Endometrial microvascular endothelial cells (primary cell): ENCODE measurements at regions not wholly inside any gene's neighbourhood (a gene's known extent, or its start where the extent isn't known, plus 50 kb on each side); places are given as distances from the start of the nearest gene placed in this dataset.

ENCODE experiments used
- in situ Hi-C: cut with HindIII; loops from 2 replicates; pipeline ENCODE4 v1.10.0; 2017; ENCODE audit warnings: low sequenced_read_pairs, low pct_unique_long_range_greater_than_20kb; ENCODE audit errors: inconsistent ontology term

DNA sequence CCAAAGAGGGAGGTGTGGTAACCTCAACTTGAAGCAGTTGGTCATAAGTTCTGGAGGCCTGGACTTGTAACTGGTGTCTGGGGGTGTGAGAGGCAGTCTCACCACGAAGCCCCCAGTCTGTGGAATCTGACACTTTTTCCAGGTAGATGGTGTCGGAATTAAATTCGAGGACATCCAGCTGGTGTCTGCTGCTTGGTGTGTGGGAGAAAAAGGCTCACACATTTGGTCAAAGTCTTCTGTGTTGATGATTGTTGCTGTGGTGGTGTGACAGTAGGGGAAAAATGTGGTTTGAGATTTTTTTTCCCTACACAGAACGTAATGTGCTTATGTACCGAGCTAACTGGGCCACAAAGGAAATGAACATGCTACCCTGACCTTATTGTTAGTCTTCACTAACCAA lies 251.9 kb downstream of the MAT2B start:
- in situ Hi-C loops, result no loop called here

DNA sequence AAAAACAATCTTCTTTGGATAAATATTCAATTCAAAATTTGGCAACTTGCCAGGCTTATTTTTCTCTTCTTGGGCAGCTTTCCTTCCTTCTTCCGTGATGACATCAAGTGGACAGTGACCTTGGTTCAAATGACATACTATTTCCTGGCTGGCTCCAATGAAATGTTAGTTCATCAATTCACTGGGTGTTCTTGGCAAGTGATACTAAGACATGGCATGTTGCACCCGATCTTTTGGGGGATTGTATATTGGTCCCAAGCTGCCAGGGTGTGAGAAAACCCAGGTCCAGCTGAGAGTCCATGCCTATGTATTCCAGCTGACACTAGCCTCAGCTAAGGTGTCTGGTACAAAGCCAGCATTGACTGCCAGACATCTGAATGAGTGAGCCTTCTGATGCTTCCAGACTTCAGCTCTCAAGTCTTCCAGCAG lies 252.9 kb downstream of the MAT2B start:
- in situ Hi-C loops, result no loop called here

DNA sequence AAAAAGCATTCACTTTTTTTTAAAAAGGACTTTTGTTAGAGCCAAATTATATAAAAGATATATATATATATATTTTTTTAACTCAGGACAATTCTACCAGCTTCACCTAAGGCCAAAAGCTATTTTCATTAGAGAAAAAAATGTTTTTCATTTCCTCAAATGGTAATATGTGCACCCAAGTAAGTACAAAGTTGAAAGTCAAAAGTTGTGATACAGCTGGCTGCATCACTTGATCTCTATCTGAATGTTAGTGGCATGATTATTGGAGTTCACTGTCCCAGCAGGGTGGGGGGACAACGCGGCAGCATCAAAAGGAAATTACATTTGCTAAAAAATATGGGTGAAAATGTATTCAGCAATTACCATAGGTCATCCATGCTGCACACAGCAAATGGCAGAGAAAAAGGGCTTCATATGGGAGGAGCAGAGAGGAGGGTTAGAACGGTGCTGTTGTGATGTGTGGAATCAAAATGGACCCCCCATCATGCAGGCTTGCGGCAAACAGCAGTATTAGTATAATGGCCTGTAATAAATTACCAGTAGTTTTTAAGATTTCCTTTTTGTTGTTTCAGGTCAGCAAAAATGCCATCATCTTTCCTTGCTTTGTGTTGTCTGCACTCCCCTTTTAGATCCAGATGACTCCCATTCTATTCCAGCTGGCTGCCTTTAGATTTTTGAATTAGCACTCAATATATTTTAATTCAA lies 253.7 kb downstream of the MAT2B start:
- in situ Hi-C loops, result no loop called here

DNA sequence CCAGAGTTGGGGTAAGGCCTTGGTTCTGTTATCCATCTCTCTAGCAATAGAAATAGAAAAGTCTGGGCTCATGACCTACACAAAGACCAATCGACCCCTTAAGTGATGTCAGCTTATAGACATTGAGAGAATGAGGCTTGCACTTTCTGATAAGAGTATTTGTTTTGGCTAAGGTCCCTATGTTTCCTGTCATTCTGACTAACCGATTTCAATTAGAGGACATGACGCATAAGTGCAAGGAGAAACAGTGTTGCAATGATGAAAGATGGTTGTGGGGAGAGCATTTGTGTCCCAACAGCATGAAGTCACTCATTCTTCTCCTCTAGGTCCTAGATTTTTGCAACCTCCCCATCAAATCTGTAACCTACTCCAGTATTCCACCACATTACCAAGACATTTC lies 255.1 kb downstream of the MAT2B start:
- in situ Hi-C loops, result no loop called here

DNA sequence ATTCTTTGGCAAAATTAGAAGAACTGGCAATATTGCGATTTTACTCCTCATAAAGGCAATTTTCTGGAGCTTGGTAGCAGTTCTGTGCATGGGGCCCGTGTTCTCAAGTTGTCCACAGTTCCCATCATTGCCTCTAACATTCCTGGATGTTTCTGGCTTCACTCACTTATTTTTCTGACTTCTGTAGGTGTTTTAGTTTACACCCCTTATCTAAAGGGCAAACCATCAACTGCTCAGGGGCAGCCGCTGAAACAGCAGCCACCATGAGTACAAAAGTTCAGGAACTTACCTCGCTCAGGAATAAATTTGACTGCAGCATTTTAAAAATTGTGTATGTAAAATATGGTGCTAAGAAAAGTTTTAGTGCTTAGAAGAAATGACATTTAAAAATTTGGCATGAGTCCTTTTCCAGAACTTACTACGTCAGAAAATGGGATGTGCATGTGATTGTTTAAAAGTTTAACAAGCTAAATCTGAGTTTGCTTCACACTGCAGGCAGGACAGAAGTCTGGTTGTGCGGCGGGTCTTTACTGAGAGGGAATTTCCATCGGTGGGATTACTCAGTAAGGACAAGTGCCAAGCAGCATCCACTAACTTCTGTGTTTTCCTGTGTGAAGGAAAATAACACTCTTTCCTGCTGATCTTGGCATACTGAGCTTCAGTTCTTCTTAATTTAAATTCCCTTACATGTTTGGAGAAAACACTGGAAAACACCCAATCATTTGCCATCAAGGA lies 261.7 kb downstream of the MAT2B start:
- in situ Hi-C loops, result no loop called here

DNA sequence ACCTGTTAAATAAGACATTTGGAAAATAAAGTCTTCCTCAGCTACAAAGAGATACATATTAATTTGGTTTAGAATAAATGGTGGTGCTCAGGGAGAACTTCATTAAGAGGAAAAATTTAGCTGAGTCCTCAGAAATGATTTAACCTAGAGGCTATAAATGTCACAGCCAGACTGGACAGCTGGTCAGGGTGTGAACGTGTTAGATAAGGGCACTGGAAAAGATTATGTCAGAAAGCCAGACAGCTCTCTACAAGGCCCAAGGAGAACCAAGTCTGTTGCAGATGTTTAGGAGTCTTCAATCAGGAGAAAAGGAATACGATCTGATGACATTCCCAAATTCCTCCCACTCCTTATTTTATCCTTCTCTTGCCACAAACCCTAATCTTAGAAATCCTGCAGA lies 265.2 kb downstream of the MAT2B start:
- in situ Hi-C loops, result no loop called here

DNA sequence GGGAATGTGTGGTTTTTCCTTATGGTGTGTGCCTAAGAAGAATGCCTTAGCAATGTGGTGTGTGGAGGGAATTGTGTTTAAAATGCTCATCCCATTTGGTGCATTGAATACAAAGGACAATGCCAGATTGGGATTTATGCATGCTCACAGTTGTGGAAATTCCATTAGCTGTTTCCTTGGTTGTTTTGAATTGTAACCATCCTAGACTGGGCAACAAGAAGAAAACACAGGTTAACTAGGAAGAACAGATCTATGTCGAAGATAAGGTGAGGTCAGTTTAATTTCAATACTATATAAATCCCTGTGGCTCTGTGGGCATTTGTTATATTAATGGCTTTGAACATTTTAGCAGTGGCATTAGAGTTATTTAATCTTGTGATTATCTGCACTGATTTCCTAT lies 266.8 kb downstream of the MAT2B start:
- in situ Hi-C loops, result no loop called here

DNA sequence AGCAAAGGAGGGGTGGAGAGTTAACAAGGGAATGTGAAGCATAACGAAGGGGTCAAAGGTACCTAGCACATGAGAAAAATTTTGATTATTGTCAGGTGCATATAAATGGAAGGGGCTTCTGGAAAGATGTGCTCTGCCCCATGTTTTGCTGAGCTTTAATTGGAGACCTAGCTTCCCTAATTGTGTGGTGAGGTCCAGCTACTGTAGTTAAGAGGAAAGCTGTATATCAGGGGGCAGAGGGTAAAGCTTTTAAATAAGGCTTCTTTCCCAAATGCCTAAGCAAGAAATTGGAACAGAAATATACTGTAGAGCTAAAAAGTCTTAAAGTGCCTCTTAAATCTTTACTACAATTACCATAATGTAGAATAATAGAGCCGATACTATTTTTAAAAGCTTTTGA lies 267.2 kb downstream of the MAT2B start:
- in situ Hi-C loops, result no loop called here

DNA sequence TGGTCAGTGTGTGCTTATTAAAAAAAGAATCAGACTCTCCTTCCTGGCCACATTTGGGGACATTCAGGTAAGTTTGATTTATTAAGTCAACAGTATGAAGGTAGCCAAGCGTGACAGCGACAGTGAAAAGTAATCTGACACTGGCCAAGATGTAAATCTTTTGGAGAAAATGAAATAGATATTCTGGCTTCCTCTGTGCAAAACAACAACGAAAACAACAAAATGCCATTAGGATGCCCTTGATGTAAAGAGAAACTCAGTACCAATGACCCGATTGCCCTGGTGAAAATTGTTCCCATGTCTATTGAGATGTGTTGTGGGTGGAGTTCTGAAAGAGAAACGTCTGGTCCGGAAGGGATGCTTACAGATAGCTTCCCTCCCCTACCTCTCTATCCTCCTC lies 267.8 kb downstream of the MAT2B start:
- in situ Hi-C loops, result no loop called here

DNA sequence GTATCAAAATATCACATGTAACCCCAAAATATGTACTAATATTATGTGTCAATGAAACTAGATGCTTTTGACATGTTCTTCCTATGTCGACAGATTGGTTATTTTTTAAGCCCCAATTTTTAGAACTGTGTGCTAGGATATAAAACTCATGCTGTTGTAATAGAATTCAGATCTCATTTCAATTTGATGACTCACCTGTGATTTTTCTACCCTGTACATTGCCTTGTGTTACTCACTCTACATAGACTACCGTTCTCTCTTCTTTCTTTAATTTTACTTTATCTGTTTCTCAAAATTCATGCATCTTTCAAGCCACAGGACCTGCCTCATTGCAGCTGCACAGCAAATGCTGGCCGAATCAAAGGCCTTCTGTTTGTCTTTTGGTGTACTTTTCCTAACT lies 284.5 kb downstream of the MAT2B start:
- in situ Hi-C loops, result no loop called here

DNA sequence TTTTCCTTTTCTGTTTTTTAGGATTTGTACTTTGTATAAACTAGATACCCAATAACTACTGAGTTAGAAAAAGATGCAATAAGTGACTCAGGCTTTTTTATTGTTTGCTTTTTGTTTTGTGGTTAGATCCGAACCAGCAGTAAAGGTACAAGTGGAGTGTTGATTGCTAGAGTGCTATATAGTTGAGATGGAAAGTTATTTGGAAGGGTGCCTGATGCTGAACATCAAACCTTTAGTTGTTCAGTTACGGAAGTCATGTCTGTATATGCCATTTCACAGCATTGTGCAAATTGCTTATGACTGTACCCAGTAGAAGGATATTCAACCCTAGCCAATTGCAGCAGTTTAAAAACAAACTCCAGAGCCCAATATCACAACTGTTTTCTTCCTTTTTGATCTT lies 285.1 kb downstream of the MAT2B start:
- in situ Hi-C loops, result no loop called here

DNA sequence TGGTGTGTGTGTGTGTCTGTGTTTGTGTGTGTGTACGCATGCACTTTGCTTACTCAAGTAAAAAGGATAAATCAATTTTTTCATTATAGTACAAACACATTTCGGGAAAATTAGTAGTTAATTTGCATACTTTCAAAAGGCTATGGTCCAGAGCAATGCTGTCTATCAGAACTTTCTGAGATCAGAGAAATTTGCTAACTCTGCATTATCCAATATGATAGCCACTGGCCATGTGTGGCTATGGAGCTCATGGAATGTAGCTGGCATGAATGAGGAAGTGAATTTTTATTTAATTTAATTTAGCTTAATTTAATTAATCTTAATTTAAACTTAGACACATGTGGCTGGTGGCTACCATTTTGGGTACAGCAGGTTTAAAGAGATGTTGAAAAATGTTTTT lies 289.6 kb downstream of the MAT2B start:
- in situ Hi-C loops, result no loop called here

DNA sequence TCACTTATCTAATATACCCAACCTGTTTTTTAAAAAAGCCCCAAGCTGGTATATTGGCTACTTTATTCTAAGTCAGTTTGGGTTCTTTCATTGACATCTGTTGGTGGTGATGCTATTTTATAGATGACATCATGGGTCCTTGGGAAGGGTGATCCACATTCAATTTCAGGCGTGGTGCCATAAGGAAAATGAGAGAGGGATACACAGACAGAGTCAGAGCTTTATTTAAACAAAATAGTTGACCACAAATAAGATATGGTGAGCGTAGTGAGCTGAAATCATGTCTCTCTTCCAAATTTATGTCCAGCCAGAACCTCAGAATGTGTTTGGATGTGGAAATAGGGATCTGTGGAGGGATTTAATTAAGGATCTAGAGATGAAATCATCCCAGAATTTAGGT lies 302.4 kb downstream of the MAT2B start:
- in situ Hi-C loops, result no loop called here

DNA sequence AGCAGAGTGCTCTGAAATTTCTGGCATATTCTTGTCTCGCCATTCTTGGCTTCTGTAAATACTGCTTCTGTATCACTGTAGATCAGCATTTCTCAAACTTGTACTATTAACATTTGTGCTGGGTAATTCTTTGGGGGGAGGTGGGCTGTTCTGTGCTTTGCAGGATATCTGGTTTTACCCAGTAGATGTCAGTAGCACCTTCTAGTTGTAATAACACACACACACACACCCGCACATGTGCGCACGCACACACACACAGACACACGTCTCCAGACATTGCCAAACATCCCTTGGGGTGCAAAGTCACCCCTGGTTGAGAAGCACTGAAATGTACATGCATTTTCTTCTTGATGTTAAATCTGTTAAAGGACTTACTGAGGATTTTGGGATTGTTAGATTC lies 304.1 kb downstream of the MAT2B start:
- in situ Hi-C loops, result no loop called here

DNA sequence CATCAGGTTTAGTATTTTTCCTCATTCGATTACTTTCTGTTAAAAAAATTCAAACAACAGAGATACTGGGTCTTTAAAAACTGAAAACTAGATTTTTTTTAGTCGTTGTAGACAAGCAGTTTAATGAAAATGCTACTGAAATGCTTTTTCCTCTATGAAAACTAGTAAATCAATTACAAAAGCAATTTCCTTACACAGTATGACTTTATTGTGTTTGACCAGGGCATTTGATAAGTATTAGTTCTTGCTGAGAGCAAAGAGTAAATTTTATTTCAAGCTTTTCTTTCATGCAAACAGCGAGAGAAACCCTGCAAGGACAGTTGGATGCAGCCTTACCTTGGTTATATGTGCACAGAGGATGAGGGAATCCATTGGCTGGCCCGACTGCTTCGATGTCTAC lies 308.5 kb downstream of the MAT2B start:
- in situ Hi-C loops, result no loop called here

DNA sequence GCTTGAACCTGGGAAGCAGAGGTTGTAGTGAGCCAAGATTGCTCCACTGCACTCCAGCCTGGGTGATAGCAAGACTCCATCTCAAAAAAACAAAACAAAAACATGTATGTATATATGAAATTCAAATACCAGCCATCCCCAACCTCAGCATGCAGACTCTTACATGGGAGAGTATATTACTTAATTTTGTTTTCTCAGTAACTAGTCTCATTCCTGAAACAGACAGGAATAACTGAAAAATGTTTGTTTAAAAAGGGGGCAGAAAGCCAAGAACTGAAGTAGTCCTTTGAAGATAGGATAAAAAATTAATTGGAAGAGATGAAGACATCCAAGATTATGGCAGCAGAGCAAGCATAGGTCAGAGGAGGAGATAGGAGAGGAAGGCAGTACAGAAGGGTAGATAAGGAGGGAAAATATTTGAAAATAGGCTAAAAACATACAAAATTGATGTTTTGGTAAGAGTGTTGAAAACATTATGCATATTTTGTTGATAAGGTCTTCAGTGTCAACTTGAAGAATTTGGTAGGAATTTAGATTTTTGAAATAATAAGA lies 309.9 kb downstream of the MAT2B start:
- in situ Hi-C loops, result no loop called here

DNA sequence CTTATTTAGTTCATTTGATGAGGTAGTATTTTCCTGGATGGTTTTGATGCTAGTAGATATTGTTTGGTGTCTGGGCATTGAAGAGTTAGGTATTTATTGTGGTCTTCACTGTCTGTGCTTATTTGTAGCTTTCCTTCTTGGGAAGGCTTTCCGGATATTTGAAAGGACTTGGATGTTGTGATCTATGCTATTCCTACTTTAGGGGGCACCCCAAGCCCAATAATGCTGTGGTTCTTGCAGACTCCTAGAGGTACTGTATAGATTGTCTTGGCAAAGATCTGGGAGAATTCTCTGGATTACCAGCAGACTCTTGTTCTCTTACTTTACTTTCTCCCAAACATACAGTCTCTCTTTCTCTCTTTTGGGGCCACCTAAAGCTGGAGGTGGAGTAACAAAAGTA lies 315.7 kb downstream of the MAT2B start:
- in situ Hi-C loops, result no loop called here

DNA sequence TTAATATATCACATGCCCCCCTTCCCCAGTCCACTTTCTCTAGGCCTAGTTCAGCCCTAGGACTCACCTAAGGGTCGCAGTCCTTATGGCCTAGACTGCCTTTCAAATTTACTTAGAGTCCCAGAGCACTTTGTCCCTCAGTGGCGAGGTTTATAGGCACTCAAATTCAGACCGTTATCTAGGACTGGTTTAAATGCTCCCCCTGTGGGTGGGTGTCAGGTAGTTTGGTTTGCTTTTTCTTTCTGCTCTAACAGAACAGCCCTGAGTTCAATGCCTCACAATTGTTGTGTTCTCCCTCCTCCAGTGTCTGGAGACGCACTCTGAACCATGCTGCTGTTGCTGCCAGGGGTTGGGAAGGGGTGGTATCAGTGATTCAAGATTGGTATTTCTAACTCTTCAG lies 317.1 kb downstream of the MAT2B start:
- in situ Hi-C loops, result no loop called here

DNA sequence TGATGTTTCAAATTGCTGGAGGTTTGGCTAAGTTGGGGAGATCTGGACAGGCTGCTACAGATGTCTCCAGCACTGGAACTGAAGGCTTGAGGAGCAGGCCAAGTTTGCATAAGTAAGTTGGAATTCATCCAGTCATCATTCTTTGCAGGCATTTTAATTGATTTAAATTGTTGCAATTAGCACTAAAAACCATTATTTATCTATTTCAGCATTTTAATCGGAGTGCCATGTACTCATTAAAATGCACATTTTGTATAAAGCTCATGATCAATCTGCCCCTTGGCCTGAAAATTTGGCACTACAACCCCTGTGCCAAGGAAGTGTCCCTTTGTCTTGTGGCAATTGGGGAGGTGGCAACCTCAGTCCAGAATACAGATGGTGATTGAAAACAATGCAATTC lies 320.2 kb downstream of the MAT2B start:
- in situ Hi-C loops, result no loop called here

DNA sequence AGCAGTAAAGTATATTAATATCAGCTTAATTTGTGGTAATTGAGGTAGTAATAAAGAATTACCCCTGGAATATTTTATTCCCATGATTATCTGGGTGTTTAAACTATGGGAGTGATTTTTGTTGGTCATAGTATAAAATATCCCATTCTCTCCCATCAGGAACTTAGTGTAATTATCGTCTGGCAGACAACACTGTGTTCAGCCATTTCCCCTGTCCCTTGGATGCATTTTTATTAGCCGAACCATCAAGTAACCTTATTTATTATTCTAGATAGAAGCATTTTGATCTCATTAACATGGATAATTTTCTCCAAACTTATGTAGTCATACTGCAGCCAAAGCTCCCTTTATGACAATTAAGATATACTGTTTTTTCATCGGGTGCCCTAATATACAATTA lies 320.8 kb downstream of the MAT2B start:
- in situ Hi-C loops, result no loop called here
